MM.1S (cell line): ENCODE measurements at regions not wholly inside any gene's neighbourhood (a gene's known extent, or its start where the extent isn't known, plus 50 kb on each side); places are given as distances from the start of the nearest gene placed in this dataset.
A peak's percentile ranks its signal among the peaks of the same experiment; 100 is the strongest.

ENCODE experiments used
- DNase-seq: peaks from one replicate; pipeline ENCODE4 v3.0.0-alpha.2; 2015
- H2AFZ ChIP-seq: fragments of 300-600 bp; sonication (generic); 2 replicates; pipeline ENCODE4 v1.6.0; 2016; ENCODE audit warnings: antibody characterized with exemption, low read length
- H3F3A ChIP-seq: fragments of 300-600 bp; sonication (generic); 2 replicates; pipeline ENCODE4 v1.6.1; 2016; ENCODE audit warnings: mild to moderate bottlenecking, antibody characterized with exemption, low read length, moderate library complexity, mixed read lengths; ENCODE audit not compliant: insufficient read depth
- H3K27ac ChIP-seq: fragments of 300-600 bp; sonication (generic); 2 replicates; pipeline ENCODE4 v1.5.1; 2016; ENCODE audit warnings: mild to moderate bottlenecking, low read length
- H3K27me3 ChIP-seq: fragments of 300-600 bp; sonication (generic); replicated peaks from 2 replicates; pipeline ENCODE4 v1.6.0; 2016; ENCODE audit warnings: low read length; ENCODE audit not compliant: insufficient read depth
- H3K36me3 ChIP-seq: fragments of 300-600 bp; sonication (generic); replicated peaks from 2 replicates; pipeline ENCODE4 v1.6.1; 2016; ENCODE audit warnings: mild to moderate bottlenecking, low read length, mixed read lengths; ENCODE audit not compliant: insufficient read depth
- H3K4me1 ChIP-seq: fragments of 300-600 bp; sonication (generic); 2 replicates; pipeline ENCODE4 v1.6.1; 2016; ENCODE audit warnings: low read length, mixed read lengths
- H3K4me2 ChIP-seq: fragments of 300-600 bp; sonication (generic); 2 replicates; pipeline ENCODE4 v1.6.0; 2016; ENCODE audit warnings: low read depth, low read length
- H3K4me3 ChIP-seq: fragments of 300-600 bp; sonication (generic); 2 replicates; pipeline ENCODE4 v1.5.1; 2016; ENCODE audit warnings: low read length, mixed read lengths
- H3K79me2 ChIP-seq: fragments of 300-600 bp; sonication (generic); 2 replicates; pipeline ENCODE4 v1.6.1; 2016; ENCODE audit warnings: mixed run types, low read length, mixed read lengths
- H3K9ac ChIP-seq: fragments of 300-600 bp; sonication (generic); 2 replicates; pipeline ENCODE4 v1.6.1; 2016; ENCODE audit warnings: low read length, mixed read lengths
- H3K9me2 ChIP-seq: fragments of 300-600 bp; sonication (generic); replicated peaks from 2 replicates; pipeline ENCODE4 v1.6.1; 2016; ENCODE audit warnings: mild to moderate bottlenecking, low read length, mixed read lengths; ENCODE audit not compliant: insufficient read depth
- H3K9me3 ChIP-seq: fragments of 300-600 bp; sonication (generic); replicated peaks from 2 replicates; pipeline ENCODE4 v1.6.1; 2016; ENCODE audit warnings: mild to moderate bottlenecking, low read length, mixed read lengths; ENCODE audit not compliant: insufficient read depth
- H4K20me1 ChIP-seq: fragments of 300-600 bp; sonication (generic); 2 replicates; pipeline ENCODE4 v1.6.1; 2016; ENCODE audit warnings: mild to moderate bottlenecking, low read length, moderate library complexity, mixed read lengths; ENCODE audit not compliant: insufficient read depth
- CTCF ChIP-seq: fragments of 300-600 bp; sonication (generic); IDR thresholded peaks from 2 replicates; pipeline ENCODE4 v1.5.1; 2016; ENCODE audit warnings: antibody characterized with exemption, low read length, mixed read lengths
- EZH2 ChIP-seq: fragments of 300-600 bp; sonication (generic); optimal IDR thresholded peaks from 2 replicates; pipeline ENCODE3; 2017; ENCODE audit warnings: low read depth, mild to moderate bottlenecking, antibody characterized with exemption, low read length, mixed read lengths
- EZH2phosphoT487 ChIP-seq: fragments of 300-600 bp; sonication (generic); IDR thresholded peaks from 2 replicates; pipeline ENCODE4 v1.6.1; 2018; ENCODE audit warnings: antibody characterized with exemption, low read length

- Histone ChIP-seq H3K9me3 (no peaks in the 10 kb centered on the region), H3K79me2 (no peaks in the 10 kb centered on the region), H2AFZ (no peak overlapping the region), H3K27ac (no peak overlapping the region), H4K20me1 (no peaks in the 10 kb centered on the region), H3K36me3 (no peaks in the 10 kb centered on the region), H3K9ac (no peak overlapping the region), H3K4me1 (no peaks in the 10 kb centered on the region), H3K27me3 (no peaks in the 10 kb centered on the region), H3K9me2 (no peaks in the 10 kb centered on the region), H3K4me3 (no peak overlapping the region), H3F3A (no peaks in the 10 kb centered on the region), H3K4me2 (no peak overlapping the region)
- TF ChIP-seq EZH2phosphoT487, result no peak
- no peak for TF ChIP-seq EZH2
- peak; percentile 37 for TF ChIP-seq CTCF
- DNase-seq, result no peak
These were observed 405.8 kb downstream of the MED13L start for GRCh38 chr12:115871714-115872113.

- H3K27ac ChIP-seq, result no peak overlapping the region
- no peaks in the 10 kb centered on the region for H3K36me3 ChIP-seq
- H3K27me3 ChIP-seq, result no peaks in the 10 kb centered on the region
- no peaks in the 10 kb centered on the region for H3K9me3 ChIP-seq
- no peak overlapping the region for H2AFZ ChIP-seq
- no peaks in the 10 kb centered on the region for H3K9me2 ChIP-seq
- H3K4me1 ChIP-seq, result no peaks in the 10 kb centered on the region
- TF ChIP-seq CTCF (no peak), EZH2 (no peak), EZH2phosphoT487 (no peak)
- H3F3A ChIP-seq, result no peaks in the 10 kb centered on the region
- no peaks in the 10 kb centered on the region for H4K20me1 ChIP-seq
- H3K79me2 ChIP-seq, result no peaks in the 10 kb centered on the region
- H3K4me3 ChIP-seq, result no peak overlapping the region
- no peak overlapping the region for H3K9ac ChIP-seq
- no peak for DNase-seq
- no peak overlapping the region for H3K4me2 ChIP-seq
These were observed 407.0 kb downstream of the MED13L start for GRCh38 chr12:115870510-115870909.

GRCh38 chr12:115870021-115870420 lies 407.5 kb downstream of the MED13L start:
- Histone ChIP-seq H2AFZ (no peak overlapping the region), H4K20me1 (no peaks in the 10 kb centered on the region)
- DNase-seq, result no peak

More at GRCh38 chr12:115870021-115870420, 407.5 kb downstream of the MED13L start:
- Histone ChIP-seq H3K9me3 (no peaks in the 10 kb centered on the region), H3K9ac (no peak overlapping the region), H3K79me2 (no peaks in the 10 kb centered on the region), H3K4me3 (no peak overlapping the region), H3K36me3 (no peaks in the 10 kb centered on the region), H3K27ac (no peak overlapping the region), H3K9me2 (no peaks in the 10 kb centered on the region), H3F3A (no peaks in the 10 kb centered on the region), H3K4me2 (no peak overlapping the region), H3K4me1 (no peaks in the 10 kb centered on the region), H3K27me3 (no peaks in the 10 kb centered on the region)
- TF ChIP-seq CTCF (no peak), EZH2 (no peak), EZH2phosphoT487 (no peak)
